ENCODE measurements at regions not wholly inside any gene's neighbourhood (a gene's known extent, or its start where the extent isn't known, plus 50 kb on each side); places are given as distances from the start of the nearest gene placed in this dataset.

DNA sequence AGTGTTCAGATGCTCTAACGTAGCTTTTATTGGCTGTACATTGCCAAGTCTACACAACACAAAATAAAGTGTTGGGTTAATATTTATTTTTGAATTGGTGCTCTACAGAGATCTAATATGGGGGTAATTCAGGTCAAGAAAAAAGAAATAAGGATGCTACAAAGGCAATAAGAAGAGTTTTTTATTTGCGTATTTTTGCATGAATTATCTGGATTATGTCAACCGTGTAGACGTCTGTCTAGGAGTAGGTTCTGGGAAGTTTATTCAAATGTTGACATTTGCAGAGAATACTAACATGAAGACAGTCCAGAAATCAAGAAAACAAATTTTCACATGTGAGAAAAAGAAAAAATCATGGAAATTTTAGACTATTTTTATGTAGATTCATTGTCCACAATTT is 876.7 kb upstream of the POU3F3 start:
- no peak for TF ChIP-seq CTCF (IDR thresholded peaks at IDR 0.05)
- TF ChIP-seq ZFX (IDR thresholded peaks at IDR 0.05; ENCODE audit: borderline replicate concordance) = no peak

Measured in 22Rv1 (cell line).